ACHN (cell line): ENCODE measurements at regions not wholly inside any gene's neighbourhood (a gene's known extent, or its start where the extent isn't known, plus 50 kb on each side); places are given as distances from the start of the nearest gene placed in this dataset.
A peak's percentile ranks its signal among the peaks of the same experiment; 100 is the strongest.

ENCODE experiments used
- DNase-seq: peaks from one replicate; pipeline ENCODE4 v3.0.0-alpha.2; 2015
- in situ Hi-C: cut with HindIII; loops from 2 replicates; pipeline ENCODE4 v1.10.0; 2017; ENCODE audit warnings: low sequenced_read_pairs, low pct_ligation_motif_present, low pct_unique_long_range_greater_than_20kb

DNA sequence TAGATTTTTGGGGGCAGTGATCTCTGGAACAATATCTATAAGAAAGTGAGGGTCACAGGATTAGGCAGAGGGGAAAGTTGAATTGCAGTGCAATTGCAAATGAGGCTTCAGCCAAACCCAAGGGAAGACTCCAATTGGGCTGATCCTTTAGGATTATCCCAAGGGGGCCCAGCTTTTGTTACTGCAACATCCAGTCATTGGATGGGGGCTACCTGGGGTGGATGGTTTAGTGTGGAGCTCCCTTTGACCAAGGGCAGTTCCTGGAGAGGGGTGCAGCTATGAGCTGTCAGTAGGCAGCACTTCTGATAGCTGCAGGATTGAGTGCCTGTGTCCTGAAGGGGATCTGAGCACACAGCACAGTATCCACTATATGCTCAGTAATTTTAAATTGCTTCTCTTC lies 355.2 kb upstream of the AZI2 start:
- in situ Hi-C loops: no loop called here
- DNase-seq: no peak

DNA sequence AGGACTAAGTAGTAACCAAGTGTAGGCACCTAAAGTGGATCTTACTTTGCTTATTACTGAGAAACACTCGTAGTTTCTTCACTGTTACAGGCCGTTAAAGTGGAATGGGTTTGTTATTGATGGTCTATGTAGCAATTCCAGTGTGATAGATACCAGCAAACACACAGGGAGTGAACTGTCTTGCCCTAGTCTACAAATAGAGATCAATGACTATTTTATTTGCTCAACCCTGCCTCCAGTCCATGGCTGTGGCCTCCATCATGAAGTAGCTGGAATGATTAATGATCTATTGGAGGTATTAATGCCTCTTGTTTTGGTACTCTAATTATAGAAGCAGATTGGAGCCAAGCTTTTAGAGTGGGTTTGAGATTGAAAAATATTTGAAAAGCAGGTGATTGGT lies 362.7 kb upstream of the AZI2 start:
- no peak for DNase-seq
- in situ Hi-C loops: no loop called here

DNA sequence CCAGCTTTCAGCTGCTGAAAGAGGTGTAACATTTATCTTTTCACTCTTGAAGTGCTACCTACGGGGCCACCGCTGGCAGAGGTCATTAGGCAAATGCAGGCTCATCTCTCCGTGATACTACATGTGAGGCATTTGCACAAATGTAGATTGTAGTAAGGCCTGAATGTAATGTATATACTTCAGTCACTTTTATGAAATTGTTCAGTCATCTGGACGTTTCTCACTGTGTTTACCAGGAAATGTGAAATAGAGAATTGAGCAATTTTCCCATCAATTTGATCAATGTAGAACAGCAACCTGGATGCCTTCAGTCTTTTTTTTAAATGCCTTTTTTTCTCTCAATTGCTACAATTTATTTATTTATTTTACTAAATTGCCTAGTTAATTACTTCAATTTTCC lies 368.3 kb upstream of the AZI2 start:
- in situ Hi-C loops: no loop called here
- no peak for DNase-seq

DNA sequence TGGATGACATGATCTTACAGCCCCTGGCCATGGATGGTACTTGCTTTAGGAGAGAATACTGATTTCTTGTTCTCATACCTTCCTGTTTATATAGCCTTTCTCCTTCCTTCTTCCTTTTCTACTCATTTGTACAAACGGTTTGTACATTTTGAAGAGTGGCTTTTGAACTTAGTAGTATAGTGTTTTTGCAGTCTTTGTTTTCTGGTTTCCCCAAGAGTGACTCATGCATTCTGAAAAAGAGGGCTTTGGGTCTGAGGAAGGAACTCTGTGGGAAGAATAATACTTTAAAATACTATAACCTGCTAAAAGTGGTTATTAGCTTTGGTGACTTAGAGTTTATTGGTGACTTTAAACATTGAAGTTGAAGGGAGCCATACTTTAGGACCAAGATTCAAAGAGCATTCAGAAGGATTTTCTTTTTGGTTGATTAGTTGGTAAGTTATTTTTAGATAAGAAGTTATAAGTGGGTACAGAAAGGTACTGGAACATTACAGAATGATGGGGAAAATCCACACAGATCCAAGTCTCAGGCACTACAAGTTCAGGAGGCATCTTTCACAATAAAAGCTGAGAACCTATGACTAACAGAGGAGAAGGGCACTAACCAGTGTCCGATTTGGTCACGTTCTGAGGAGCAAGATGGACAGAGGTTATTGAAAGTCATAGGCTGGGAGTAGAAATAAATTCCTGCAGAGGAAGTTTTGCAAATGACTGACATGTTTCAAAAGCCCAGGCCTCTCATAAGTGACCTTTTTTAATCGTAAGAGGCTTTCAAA lies 369.6 kb upstream of the AZI2 start:
- in situ Hi-C loops: no loop called here
- DNase-seq: no peak

DNA sequence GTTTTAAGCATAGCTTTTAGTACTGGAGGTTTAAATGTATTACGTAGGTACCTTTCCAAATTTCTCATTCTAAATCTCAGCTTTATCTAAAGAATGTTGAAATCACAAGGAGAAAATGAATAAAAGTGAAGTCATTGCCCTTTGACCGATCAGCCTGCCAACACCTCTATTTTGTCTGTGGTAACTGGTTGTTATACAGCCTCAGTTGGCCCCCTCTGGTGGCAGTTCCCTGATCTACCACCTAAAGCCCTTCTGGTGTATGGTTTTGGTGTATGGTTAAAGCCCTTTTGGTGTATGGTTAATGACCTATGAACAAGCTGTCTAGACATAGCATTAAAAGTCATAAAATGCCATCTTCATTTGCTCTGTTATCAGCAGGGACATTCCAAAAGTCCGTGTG lies 378.2 kb upstream of the AZI2 start:
- DNase-seq: peak; percentile 55
- in situ Hi-C loops: no loop called here

DNA sequence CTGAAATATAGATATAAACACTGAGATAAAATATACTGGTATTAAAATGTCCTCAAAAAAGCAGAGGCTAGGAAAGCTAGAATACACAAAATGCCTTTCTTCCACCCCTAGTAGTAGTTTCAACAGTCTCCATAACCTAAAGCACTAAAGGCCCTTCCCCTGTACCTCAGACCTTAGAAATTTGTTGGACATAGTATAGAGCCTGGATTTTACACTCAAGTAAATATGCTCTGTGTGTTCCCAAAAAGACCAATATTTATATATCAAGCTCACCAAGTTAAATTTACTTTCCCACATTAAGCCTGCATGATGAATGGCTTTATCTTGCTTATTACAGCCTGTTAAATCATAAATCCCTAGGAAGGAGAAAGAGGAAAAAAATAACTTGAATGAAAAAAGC lies 378.7 kb upstream of the AZI2 start:
- no peak for DNase-seq
- in situ Hi-C loops: no loop called here

DNA sequence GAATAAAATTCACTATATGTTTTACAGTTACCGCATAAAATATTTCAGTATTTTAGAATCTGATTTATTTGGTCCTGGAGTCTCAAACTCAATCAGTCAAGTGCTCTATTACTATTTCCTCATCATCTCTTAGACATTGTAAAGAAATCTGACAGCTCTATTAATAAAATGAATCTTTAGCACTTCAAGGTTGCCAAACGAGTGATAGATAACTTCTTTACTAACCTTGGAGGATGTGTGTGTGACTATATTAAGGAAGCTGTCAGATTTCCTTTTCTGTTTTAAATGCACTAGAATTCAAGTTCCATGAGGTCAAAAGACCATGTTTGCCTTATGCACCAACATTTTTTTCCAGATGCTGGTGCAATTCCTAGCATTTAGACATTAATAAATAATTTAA lies 389.8 kb upstream of the AZI2 start:
- DNase-seq: no peak
- in situ Hi-C loops: no loop called here

DNA sequence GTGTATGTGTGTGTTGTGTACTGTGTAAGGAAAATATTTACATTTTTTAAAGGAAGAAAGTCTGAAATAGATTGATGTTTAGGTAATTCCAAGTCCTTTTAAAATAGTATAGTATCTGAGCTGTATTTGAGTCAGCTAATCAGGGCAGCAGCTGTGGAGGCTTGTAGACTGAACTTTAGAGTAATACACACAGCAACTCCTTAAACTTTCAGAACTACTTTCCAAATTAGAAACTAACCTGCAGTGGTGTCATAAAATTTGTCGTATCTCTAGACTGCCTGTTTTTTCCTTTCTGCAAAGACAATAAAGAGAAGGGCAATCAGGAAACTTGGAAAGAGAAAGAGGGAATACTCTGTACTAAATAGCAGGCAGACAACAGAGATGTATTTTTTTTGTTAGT lies 391.0 kb upstream of the AZI2 start:
- in situ Hi-C loops: no loop called here
- DNase-seq: no peak

DNA sequence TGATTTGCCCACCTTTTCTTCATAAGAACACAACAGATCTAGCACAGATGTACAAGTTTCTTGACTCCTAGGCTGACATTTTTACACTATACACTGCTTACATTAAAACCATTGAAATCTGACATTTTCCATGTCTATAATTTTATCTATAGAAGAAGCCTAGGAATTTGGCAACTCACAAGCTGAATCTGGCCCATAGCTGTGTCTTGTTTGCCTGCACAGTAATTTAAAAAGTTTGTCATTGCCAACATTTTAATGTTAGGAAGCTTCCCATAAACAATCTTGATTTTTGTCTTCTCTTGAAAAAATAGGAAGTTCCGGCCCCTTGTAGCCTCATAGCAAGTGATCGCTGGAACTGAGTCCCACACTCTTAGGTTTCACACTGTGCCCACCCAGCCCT lies 394.6 kb upstream of the AZI2 start:
- in situ Hi-C loops: no loop called here
- DNase-seq: no peak

DNA sequence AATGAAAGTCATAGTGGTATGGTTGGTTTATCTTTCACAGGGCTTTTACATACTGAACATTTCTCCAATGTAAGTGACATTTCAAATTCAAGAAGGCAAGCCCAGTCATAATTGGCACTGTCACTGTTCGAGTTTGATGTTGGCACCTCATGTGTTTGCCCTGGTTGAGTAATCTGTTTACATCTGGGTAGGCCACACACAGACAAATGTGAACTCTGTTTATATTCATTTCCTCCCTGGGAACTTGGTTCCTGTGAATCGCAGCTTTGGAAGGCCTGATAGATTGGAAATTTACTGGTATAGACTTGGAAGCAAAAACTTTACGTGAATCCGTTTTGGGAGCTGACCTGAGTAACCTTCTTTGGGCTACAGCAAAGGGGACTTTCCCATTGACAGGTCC lies 395.2 kb upstream of the AZI2 start:
- in situ Hi-C loops: no loop called here
- no peak for DNase-seq

DNA sequence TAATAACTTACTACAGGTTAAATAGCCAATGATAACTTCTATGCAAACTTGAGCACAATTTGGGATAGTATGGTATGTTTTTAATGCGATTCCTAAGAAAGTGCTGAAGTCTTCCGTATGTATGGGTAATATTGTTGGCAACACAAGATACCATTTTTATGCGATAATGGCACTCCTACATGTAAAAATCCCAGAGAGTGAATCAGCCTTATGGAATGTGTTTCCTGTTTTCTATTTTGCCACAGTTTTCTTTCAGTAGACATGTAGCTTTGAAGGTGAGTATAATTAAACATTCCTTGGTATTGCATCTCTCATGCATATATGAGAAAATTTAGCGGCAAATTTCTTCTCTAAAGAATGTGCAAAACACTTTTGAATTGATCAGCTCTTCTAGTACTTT lies 396.8 kb upstream of the AZI2 start:
- no peak for DNase-seq
- in situ Hi-C loops: no loop called here

DNA sequence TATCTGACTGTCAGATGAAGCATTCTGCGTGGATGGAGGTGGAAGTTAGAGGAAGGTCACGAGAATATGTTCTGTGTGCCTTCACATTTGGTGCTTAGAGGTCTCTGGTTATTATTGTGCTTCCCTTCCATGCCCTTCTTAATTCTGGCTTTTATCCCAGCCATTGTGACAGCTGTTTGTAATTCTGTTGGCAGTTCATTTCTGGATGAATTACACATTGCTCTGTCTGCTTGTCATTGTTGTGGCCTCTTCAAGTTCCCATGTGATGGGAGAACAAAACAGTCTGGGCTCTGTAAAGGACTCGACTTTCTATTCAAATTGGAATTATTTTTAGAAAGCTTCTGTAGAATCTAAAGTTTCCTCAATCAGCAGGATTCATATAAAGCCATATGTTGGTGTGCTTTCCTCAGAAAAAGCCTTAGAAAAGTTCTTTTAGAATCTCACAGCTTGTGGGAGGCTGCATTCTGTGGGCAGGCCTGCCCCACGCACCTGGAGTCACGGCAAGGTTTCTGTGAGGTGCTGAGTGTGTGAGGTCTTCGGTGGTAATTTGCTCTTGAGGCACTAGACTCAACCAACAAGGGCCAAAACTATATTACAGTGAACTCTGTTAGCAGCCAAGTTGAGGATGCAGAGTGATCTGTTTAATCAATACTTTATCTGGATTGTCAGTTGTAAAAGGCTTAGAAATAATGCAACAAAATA lies 397.4 kb upstream of the AZI2 start:
- no peak for DNase-seq
- in situ Hi-C loops: no loop called here

DNA sequence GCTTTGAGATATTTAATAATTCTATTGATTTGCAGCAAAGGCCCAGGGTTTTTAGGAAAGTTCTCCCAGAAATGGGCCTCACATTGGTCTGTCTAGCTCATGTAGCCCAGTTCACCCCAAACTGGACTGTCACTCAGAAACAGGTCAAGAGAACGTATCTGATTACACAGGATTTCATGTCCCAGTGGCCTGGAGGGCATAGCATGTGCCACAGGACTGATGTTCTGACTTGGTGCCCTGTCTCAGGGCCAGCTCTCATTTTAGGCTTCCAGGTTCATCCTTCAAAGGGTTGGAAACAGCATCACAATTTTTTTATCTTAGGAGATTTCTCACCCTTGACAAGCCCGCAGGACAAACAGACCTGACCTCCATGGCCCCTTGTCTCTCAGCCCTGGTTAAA lies 398.4 kb upstream of the AZI2 start:
- DNase-seq: no peak
- in situ Hi-C loops: no loop called here

DNA sequence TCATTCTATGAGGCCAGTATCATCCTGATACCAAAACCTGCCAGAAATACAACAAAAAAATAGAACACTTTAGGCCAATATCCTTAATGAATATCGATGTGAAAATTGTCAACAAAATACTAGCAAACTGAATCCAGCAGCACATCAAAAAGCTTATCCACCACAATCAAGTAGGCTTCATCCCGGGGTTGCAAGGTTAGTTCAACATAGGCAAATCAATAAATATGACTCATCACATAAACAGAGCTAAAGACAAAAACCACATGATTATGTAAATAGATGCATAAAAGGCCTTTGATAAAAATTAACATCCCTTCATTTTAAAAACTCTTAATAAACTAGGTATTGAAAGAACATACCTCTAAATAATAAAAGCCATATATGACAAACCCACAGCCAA lies 403.2 kb upstream of the AZI2 start:
- in situ Hi-C loops: no loop called here
- no peak for DNase-seq

DNA sequence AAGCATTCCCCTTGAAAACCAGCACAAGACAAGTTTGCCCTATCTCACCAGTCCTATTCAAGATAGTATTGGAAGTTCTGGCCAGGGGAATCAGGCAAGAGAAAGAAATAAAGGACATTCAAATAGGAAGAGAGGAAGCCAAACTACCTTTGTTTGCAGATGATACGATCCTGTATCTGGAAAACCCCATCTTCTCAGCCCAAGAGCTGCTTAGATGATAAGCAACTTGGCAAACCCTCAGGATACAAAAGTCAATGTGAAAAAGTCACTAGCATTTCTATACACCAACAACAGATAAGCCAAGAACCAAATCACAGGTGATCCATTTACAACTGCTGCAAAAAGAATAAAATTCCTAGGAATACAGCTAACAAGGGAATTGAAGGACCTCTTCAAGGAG lies 403.7 kb upstream of the AZI2 start:
- no peak for DNase-seq
- in situ Hi-C loops: no loop called here

DNA sequence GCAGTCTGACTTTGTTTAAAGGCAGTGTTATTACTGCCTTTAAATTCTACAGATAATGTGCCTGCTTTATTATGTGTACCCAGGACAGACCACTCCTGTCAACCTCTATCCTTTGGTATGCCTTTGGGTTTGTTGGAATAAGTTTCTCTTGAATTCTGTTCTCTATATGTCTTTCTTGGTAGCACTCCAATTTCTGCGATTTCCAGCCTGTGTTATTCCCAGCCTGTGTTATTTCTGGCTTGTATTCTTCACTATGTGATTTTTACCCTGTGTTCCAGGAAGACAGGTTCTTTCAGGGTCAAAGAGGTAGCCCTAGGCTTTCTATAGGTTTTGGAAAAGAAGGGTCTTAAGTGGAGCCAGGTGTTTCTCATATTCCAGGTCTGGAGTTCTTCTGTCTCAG lies 407.4 kb upstream of the AZI2 start:
- in situ Hi-C loops: no loop called here
- DNase-seq: no peak

DNA sequence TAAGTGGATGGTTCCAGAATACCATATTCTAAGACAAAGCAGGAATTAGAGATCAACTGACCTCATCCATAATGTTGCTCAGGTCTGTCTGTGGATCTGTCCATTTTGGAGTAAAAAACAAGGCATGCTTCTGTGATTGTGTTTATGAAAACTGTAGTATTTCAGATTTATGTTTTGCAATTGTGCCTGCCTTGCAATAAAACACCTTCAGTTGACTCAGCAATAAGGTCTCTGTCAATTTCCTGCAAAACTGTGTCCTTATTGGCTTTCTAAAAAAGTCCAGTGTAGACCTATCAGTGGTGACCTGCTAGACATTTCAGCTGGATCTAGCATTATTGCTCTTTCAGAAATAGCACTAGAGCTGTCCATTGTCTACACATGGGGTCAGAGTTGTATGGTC lies 409.5 kb upstream of the AZI2 start:
- in situ Hi-C loops: no loop called here
- DNase-seq: no peak

DNA sequence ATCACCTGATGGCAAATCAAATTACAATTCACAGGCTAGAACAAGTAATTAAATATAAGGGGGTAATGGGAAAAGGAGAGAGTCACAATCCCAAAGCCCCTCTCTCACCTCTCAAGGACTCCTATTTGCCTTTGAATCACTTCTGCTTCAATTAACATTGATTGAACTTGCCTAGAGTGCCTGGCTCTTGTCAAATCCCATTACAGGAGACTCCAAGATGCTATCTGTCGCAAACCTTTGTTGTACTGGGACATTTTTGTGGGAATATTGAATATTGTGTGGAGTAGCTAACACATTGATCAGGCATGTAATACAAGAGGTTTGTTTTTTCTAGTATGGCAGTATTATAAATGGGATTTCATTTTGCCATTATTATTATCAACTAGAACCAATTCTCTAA lies 412.8 kb upstream of the AZI2 start:
- in situ Hi-C loops: no loop called here
- DNase-seq: no peak

DNA sequence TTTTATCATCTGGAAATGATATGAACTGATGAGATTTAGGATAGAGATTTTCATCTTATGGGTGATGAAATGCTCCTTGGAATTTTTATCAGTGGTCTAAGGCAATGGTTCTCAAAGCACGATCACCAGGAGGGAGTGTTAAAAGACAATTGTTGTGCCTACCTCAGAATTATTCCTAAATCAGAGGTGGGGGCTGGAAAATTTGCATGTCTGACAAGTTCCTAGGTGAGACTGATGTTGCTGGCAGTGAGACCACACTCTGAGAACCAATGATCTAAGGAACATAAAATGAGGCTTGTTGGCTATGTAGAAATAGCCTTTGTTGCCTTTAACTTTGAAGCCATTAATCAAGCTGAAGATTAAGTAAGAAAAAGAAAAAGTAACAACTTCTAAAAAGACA lies 416.6 kb upstream of the AZI2 start:
- in situ Hi-C loops: no loop called here

DNA sequence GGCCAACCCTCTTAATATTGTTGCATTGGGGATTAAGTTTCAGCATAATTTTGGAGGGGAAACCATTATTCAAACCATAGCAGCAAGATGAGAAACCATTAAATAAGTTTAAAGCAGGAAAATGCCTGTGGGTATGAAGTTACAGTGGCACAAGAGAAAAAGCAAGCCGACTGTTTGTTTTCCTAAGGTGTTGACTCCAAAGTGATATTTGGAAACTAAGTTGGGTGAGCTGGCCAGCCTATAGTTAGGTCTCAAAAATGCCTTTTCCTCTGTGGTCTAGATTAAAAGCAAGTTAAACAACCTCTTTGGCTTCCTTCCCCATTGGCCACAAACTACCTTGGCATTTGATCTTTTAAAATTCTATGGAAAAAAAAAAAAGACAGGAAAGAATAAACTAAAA lies 419.8 kb upstream of the AZI2 start:
- no peak for DNase-seq
- in situ Hi-C loops: no loop called here

More for the DNA sequence above, 416.6 kb upstream of the AZI2 start:
- no peak for DNase-seq
